H1 (cell line): ENCODE measurements at regions not wholly inside any gene's neighbourhood (a gene's known extent, or its start where the extent isn't known, plus 50 kb on each side); places are given as distances from the start of the nearest gene placed in this dataset.

Source experiments
- ATF2 ChIP-seq: IDR thresholded peaks from 2 replicates; pipeline ENCODE4 v1.6.1; 2012; ENCODE audit warnings: low read length, inconsistent platforms
- EZH2 ChIP-seq: fragments of 200-600 bp; sonication (generic); IDR thresholded peaks from 2 replicates; pipeline ENCODE4 v1.7.1; 2012; ENCODE audit warnings: low read depth, mild to moderate bottlenecking, moderate library complexity, low read length, inconsistent platforms; ENCODE audit not compliant: severe bottlenecking
- FOSL1 ChIP-seq: IDR thresholded peaks from 2 replicates; pipeline ENCODE4 v1.6.1; 2011; ENCODE audit warnings: mild to moderate bottlenecking, low read depth, low read length, moderate library complexity; ENCODE audit not compliant: insufficient read depth
- POLR2A ChIP-seq, 2 experiments: IDR thresholded peaks; 1 replicate in 1 of 2; 2 replicates in 1 of 2; pipeline ENCODE4 v1.6.1; 2011; ENCODE audit warnings: low read depth in 2 of 2, low read length in 2 of 2, mild to moderate bottlenecking in 2 of 2; ENCODE audit errors: control extremely low read depth in 1 of 2
- RAD21 ChIP-seq, 2 experiments: IDR thresholded peaks in 1 of 2; conservative IDR thresholded peaks in 1 of 2; 2 replicates each; pipeline ENCODE4 v1.6.1; 2011; ENCODE audit warnings: low read depth in 2 of 2, low read length in 2 of 2, improper control_type of control experiment in 1 of 2, inconsistent platforms in 1 of 2, mild to moderate bottlenecking in 1 of 2, moderate library complexity in 1 of 2
- USF2 ChIP-seq: IDR thresholded peaks from 2 replicates; pipeline ENCODE4 v1.6.1; 2011; ENCODE audit warnings: low read length, improper control_type of control experiment

GRCh38 chr12:16844875-16845274 lies 238.9 kb upstream of the LMO3 start (continued):
- no peak for TF ChIP-seq USF2
- no peak for TF ChIP-seq EZH2
- peak; percentile 70 to 72 for TF ChIP-seq RAD21 (IDR thresholded peaks at IDR 0.05 in 1 of 2, conservative IDR thresholded peaks at IDR 0.05 in 1 of 2; ENCODE audit: low read depth in 2 of 2, low read length in 2 of 2)
- no peak for TF ChIP-seq POLR2A (IDR thresholded peaks at IDR 0.05; ENCODE audit: control extremely low read depth in 1 of 2, low read depth in 2 of 2, low read length in 2 of 2)
- TF ChIP-seq ATF2, result no peak
- TF ChIP-seq FOSL1, result no peak
- TF ChIP-seq, all 59 proteins: peak for 3
